IPS-20b (cell line): ENCODE measurements at regions not wholly inside any gene's neighbourhood (a gene's known extent, or its start where the extent isn't known, plus 50 kb on each side); places are given as distances from the start of the nearest gene placed in this dataset.
"Not testable (repeated sequence)": the region's sequence is repeated elsewhere in the genome, so short reads cannot be mapped to it uniquely, and the experiment has no call there.

ENCODE experiments used
- H3K27ac ChIP-seq: one replicate; pipeline ENCODE4 v1.5.1; 2013; ENCODE audit warnings: low read length
- H3K27me3 ChIP-seq: 2 replicates; pipeline ENCODE4 v1.6.1; 2013; ENCODE audit warnings: mild to moderate bottlenecking, low read length, inconsistent platforms; ENCODE audit not compliant: insufficient read depth
- H3K36me3 ChIP-seq: 2 replicates; pipeline ENCODE4 v1.6.1; 2013; ENCODE audit warnings: low read depth, mild to moderate bottlenecking, inconsistent platforms, low read length, moderate library complexity; ENCODE audit not compliant: insufficient read depth
- H3K4me1 ChIP-seq: 2 replicates; pipeline ENCODE4 v1.6.1; 2013; ENCODE audit warnings: mild to moderate bottlenecking, control low read depth, inconsistent platforms, low read length, moderate library complexity; ENCODE audit not compliant: insufficient read depth
- H3K4me3 ChIP-seq: 2 replicates; pipeline ENCODE4 v1.5.1; 2013; ENCODE audit warnings: mild to moderate bottlenecking, low read length, inconsistent platforms
- H3K9ac ChIP-seq: 2 replicates; pipeline ENCODE4 v1.6.1; 2013; ENCODE audit warnings: low read depth, mild to moderate bottlenecking, inconsistent platforms, low read length, moderate library complexity
- H3K9me3 ChIP-seq: 2 replicates; pipeline ENCODE4 v1.6.1; 2013; ENCODE audit warnings: mild to moderate bottlenecking, low read depth, low read length, inconsistent platforms; ENCODE audit not compliant: insufficient read depth

GRCh38 chr20:8996817-8997512, 71.9 kb upstream of the PLCB4 start:
- no peak overlapping the region; the same call in 1 of the 2 replicates for H3K9ac ChIP-seq
- H3K27ac ChIP-seq, result no peak overlapping the region
- no peaks in the 10 kb centered on the region for H3K9me3 ChIP-seq
- H3K27me3 ChIP-seq, result no peaks in the 10 kb centered on the region
- peak overlapping the region; percentile 27; the same call in 1 of the 2 replicates for H3K4me3 ChIP-seq
- no peaks in the 10 kb centered on the region for H3K36me3 ChIP-seq
- H3K4me1 ChIP-seq, result peaks cover 10% of the 10 kb centered on the region; the same call in 1 of the 2 replicates

DNA sequence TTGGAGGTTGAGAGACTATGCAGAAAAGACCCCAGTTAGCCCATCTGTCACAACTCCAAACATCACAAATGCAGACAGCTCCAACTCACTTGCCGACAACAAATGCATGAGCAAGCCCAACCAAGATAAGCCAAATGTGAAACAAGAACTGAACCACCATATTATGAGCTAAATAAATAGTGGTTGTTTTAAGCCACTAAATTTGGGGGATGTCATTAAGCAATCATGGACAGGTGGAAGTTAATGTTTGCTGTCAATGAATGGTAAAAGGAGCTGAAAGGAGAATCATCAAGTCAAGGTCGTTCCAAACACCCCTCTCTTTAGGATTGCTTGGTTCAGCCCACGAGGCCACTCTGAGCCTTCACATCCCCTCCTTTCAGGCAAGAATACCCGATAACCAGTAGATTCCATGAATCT, 71.2 kb upstream of the PLCB4 start:
- H3K27me3 ChIP-seq, result no peaks in the 10 kb centered on the region
- H3K9ac ChIP-seq, result no peak overlapping the region; the same call in 1 of the 2 replicates
- no peaks in the 10 kb centered on the region for H3K36me3 ChIP-seq
- peak overlapping the region; percentile 27 for H3K4me3 ChIP-seq
- H3K9me3 ChIP-seq, result peaks cover 4% of the 10 kb centered on the region; the same call in 1 of the 2 replicates
- peaks cover 10% of the 10 kb centered on the region; the same call in 1 of the 2 replicates for H3K4me1 ChIP-seq
- H3K27ac ChIP-seq, result no peak overlapping the region

DNA sequence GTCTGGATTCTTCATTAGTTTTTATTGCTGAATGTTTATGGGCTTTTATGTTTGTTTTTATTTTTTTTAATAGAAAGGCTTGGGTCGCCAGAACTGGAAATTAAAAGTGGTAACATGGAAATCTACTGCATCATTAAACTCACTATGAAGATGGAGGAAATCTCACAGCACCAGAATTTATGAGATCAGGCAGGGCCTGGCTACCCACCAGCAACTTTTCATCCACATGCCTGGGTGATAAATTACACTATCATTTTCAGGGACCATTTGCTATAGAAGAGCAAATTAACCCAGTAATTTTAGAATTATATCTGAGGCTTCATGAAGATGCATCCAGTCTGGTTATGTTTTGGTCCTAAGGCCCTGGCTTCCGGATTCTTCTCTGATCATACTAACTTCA, 57.8 kb upstream of the PLCB4 start:
- Histone ChIP-seq H3K36me3 (no peaks in the 10 kb centered on the region), H3K27ac (no peak overlapping the region), H3K4me3 (no peak overlapping the region)

GRCh38 chr20:9015232-9015983, 53.5 kb upstream of the PLCB4 start:
- not testable (repeated sequence) for H3K36me3 ChIP-seq, H3K27ac ChIP-seq, H3K4me3 ChIP-seq, H3K9me3 ChIP-seq, H3K9ac ChIP-seq, H3K27me3 ChIP-seq
- peaks cover 12% of the 10 kb centered on the region; the same call in 1 of the 2 replicates for H3K4me1 ChIP-seq

More for the DNA sequence above, 57.8 kb upstream of the PLCB4 start:
- no peaks in the 10 kb centered on the region for H3K4me1 ChIP-seq
- no peak overlapping the region for H3K9ac ChIP-seq
- no peaks in the 10 kb centered on the region for H3K9me3 ChIP-seq
- no peaks in the 10 kb centered on the region for H3K27me3 ChIP-seq

DNA sequence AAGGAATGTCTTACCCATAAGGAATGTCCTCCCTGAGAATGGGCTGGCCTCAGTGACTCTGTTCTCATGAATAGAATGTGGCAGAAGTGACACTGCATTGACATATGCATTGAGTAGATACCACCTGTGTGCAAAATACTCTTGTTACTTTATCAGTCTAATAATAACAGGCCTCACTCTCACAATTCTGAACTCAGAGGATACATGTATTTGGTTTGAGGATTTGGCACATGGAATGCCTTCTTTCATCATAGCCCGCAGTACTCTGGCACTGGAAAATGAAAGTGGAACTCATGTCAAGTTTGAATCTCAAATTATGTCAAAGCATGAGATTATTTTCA, 52.9 kb upstream of the PLCB4 start:
- Histone ChIP-seq H3K27ac (no peak overlapping the region), H3K4me1 (peaks cover 12% of the 10 kb centered on the region; the same call in 1 of the 2 replicates), H3K36me3 (no peaks in the 10 kb centered on the region), H3K27me3 (no peaks in the 10 kb centered on the region), H3K9me3 (no peaks in the 10 kb centered on the region), H3K9ac (no peak overlapping the region), H3K4me3 (no peak overlapping the region)

DNA sequence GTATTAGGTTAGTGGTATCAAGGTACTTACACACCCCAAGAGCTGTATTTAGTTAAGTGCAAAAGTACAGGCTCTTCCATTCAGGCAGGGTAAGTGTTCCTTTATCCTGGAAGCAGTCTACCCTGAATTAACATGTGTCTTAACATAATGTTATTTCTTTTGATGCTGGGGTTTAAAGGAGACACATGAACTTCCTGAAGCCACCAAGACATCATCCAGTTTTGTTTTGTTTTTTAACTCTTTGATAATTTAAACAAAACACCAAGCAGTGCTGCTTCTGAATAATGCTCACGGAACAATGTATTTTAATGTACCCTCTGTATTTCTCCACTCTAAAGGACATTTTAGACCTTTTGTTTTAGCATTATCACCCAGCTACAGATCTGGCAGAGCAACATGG, 50.5 kb upstream of the PLCB4 start:
- Histone ChIP-seq H3K4me1 (peaks cover 12% of the 10 kb centered on the region; the same call in 1 of the 2 replicates), H3K9ac (no peak overlapping the region), H3K27me3 (no peaks in the 10 kb centered on the region), H3K27ac (no peak overlapping the region), H3K9me3 (no peaks in the 10 kb centered on the region), H3K4me3 (no peak overlapping the region), H3K36me3 (no peaks in the 10 kb centered on the region)
